Stimulated activated naive CD4-positive, alpha-beta T cell treated with Interleukin-2 at 50 U/mL for 16 hours (primary cell): ENCODE measurements at regions not wholly inside any gene's neighbourhood (a gene's known extent, or its start where the extent isn't known, plus 50 kb on each side); places are given as distances from the start of the nearest gene placed in this dataset.

Experiments
- DNase-seq: peaks from one replicate; lab custom pipeline; 2025; lab: John Stamatoyannopoulos, UW

GRCh38 chr20:52572687-52573086 lies 381.1 kb upstream of the ZFP64 start:
- no peak for DNase-seq

GRCh38 chr20:52569201-52569600 lies 377.6 kb upstream of the ZFP64 start:
- DNase-seq: no peak

GRCh38 chr20:52565614-52566013 lies 374.0 kb upstream of the ZFP64 start:
- no peak for DNase-seq

GRCh38 chr20:52564594-52564993 lies 373.0 kb upstream of the ZFP64 start:
- DNase-seq: no peak

GRCh38 chr20:52552181-52552872 lies 360.7 kb upstream of the ZFP64 start:
- no peak for DNase-seq

- no peak for DNase-seq
Measured at GRCh38 chr20:52542131-52542530, 350.6 kb upstream of the ZFP64 start.

- DNase-seq: no peak
Measured at GRCh38 chr20:52540509-52540908, 348.9 kb upstream of the ZFP64 start.

GRCh38 chr20:52539891-52540290 lies 348.3 kb upstream of the ZFP64 start:
- DNase-seq: no peak

- no peak for DNase-seq
Measured at GRCh38 chr20:52536841-52537400, 345.3 kb upstream of the ZFP64 start.

GRCh38 chr20:52536040-52536439 lies 344.5 kb upstream of the ZFP64 start:
- DNase-seq: no peak

- no peak for DNase-seq
Measured at GRCh38 chr20:52534616-52535015, 343.0 kb upstream of the ZFP64 start.

GRCh38 chr20:52533401-52533800 lies 341.8 kb upstream of the ZFP64 start:
- DNase-seq: no peak

- no peak for DNase-seq
Measured at GRCh38 chr20:52532674-52533073, 341.1 kb upstream of the ZFP64 start.

- no peak for DNase-seq
Measured at GRCh38 chr20:52530571-52530970, 339.0 kb upstream of the ZFP64 start.

- DNase-seq: no peak
Measured at GRCh38 chr20:52529826-52530225, 338.2 kb upstream of the ZFP64 start.

- DNase-seq: no peak
Measured at GRCh38 chr20:52524861-52525260, 333.3 kb upstream of the ZFP64 start.

- no peak for DNase-seq
Measured at GRCh38 chr20:52518735-52519134, 327.2 kb upstream of the ZFP64 start.

GRCh38 chr20:52515877-52516276 lies 324.3 kb upstream of the ZFP64 start:
- no peak for DNase-seq

- no peak for DNase-seq
Measured at GRCh38 chr20:52500157-52500556, 308.6 kb upstream of the ZFP64 start.

- no peak for DNase-seq
Measured at GRCh38 chr20:52497731-52498130, 306.2 kb upstream of the ZFP64 start.

- no peak for DNase-seq
Measured at GRCh38 chr20:52496191-52496590, 304.6 kb upstream of the ZFP64 start.

- peak; percentile 43 for DNase-seq
Measured at GRCh38 chr20:52494244-52494643, 302.7 kb upstream of the ZFP64 start.

GRCh38 chr20:52493171-52493721 lies 301.7 kb upstream of the ZFP64 start:
- DNase-seq: no peak
